ENCODE measurements at regions not wholly inside any gene's neighbourhood (a gene's known extent, or its start where the extent isn't known, plus 50 kb on each side); places are given as distances from the start of the nearest gene placed in this dataset.
"Not testable (repeated sequence)": the region's sequence is repeated elsewhere in the genome, so short reads cannot be mapped to it uniquely, and the experiment has no call there.

DNA sequence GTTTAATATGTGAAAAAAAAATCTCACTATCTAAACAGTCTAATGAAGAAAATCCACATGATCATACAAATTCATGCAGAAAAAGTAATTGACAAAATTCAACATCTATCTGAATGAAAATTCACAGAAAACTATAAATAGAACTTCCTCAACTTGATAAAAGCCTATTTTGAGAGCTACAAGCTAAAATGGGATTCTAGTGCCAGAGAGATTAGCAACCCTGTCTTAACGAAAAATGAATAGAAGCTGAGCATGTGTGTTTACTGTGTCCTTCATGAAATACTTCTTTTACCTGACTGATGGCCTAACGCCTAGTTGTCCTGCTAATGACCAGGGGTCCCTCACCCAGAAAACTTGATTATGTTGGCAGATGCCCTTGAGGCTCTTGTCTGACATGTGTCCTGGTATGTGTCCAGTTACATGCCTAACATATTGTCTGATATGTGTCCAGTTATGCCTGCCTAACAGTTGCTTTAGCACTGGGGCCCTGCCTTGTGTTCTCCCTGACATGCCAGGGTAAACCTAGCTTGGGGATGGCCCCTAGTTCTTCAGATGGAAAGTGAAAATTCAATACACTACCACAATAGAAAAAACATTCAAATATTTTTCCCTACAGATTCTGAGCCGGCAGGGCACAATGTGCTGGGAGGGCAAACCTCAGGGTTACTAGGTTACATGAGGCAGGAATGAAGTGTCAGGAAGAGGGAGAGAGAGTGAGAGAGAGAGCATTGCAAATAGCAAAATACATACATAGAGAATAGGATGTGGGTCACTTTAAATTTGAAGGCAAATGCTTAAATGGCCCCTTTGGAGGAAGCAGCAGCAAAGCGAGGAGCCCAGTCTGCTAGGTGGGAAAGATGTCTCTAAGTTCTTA, 834.0 kb downstream of the CDH11 start:
- no peak for DNase-seq

DNA sequence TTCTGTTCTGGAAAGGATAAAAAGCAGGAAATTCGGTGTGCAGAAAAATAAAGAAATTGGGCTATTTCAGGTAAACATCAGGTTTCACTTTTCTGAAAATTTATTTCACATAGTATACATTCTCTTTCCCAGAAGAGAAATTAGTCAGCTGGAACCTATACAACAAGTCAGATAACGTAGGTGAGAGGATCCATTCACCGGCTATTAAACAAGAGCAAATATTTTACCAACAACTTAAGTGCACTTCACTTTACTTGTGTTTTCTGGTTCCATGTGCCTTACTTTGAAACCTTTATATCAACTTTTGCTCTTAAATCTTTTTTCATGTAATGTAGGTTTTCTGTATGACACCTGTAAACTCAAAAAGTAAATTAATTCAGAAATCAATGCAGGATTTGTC, 839.7 kb downstream of the CDH11 start:
- no peak for DNase-seq

DNA sequence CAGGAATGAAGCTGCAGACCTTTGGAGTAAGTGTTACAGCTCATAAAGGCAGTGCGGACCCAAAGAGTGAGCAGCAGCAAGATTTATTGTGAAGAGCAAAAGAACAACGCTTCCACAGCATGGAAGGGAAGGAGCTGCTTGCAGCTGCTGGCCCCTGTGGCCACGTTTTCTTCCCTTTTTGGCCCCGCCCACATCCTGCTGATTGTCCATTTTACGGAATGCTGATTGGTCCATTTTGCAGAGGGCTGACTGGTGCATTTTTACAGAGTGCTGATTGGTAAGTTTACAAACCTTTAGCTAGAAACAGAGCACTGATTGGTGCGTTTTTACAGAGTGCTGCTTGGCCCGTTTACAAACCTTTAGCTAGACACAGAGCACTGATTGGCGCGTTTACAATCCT, 841.5 kb downstream of the CDH11 start:
- DNase-seq: no peak

DNA sequence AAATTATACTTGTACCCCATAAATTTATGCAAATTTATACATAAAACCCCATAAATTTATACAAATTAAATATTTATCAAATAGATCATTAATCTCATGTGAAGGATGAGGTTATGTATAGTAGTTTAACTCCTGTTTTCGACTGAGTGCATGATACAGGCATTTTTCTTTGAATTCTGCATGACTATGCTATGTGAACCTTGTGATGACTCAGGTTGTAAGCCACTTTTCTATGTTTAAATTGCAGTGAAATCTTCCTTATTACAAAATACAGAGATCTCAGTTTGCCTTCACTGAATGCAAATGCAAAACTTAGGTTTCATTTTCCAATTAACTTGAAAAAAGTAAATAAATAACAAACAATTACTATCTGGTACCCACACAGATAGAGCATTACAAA, 843.7 kb downstream of the CDH11 start:
- DNase-seq: no peak

DNA sequence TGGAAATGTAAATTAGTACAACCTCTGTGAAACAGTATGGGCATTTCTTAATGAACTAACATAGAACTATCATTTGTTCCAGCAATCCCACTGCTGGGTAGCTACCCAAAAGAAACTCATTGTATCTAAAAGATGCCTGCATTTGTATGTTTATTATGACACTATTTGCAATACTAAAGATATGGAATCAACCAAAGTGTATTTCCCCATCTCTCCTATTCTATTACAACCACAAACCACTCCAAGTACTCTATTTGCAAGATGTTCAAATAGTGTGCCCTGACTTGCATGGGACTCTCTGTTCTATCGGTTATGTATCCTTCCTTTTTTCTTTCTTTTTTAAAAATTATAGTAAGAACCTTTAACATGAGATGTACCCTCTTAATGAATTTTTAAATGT, 845.2 kb downstream of the CDH11 start:
- no peak for DNase-seq

DNA sequence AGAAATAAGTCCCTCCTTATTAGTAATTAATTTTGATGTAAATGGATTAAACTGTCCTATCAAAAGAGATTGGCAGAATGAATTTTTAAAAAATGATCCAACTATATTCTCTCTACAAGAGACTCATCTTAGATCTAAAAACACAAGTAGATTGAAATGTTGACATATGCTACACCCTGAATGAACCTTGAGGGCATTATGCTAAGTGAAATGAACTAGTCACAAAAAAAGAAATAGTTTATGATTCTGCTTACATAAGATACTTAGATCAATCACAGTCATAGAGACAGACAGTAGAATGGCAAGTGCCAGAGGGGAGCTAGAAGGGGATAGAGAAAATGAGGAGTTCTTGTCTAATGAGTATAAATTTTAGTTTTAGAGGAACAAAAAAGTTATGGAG, 849.8 kb downstream of the CDH11 start:
- no peak for DNase-seq

DNA sequence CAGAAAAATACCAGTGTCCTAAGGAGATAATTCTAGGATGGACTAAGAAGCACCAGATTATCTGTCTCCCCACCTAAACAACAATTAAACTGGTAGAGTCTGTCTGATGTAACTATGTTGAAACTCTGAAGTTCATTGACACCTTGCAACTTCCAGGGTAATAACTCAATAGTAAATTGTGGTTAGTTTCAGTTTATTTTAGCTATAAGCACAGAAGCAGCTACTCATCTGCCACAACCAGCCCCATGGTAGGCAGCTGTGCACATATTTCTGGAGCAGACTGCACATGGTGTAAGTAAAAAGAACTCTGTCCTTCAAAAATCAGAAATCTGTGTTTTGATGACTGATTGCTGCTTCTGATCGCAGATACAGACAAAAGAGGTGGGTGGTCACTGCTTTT, 852.1 kb downstream of the CDH11 start:
- DNase-seq: no peak

DNA sequence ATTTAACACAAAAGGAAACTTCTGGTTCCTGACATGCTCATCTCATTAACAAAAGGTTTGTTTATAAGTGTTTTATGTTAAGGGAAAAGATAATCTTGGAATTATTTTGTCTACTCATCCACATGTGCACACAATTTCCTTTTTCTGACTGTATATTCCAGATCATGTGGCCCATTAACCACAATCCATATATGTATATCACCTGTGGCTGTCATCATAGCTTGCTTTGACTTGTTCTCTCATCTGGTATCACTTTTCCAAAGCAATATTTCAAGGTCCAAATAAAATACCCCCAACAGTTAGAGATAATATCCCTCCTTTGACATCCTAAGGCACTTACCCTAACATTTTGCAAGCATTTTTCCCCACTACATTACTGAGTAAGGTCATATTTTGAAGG, 856.1 kb downstream of the CDH11 start:
- DNase-seq: no peak

DNA sequence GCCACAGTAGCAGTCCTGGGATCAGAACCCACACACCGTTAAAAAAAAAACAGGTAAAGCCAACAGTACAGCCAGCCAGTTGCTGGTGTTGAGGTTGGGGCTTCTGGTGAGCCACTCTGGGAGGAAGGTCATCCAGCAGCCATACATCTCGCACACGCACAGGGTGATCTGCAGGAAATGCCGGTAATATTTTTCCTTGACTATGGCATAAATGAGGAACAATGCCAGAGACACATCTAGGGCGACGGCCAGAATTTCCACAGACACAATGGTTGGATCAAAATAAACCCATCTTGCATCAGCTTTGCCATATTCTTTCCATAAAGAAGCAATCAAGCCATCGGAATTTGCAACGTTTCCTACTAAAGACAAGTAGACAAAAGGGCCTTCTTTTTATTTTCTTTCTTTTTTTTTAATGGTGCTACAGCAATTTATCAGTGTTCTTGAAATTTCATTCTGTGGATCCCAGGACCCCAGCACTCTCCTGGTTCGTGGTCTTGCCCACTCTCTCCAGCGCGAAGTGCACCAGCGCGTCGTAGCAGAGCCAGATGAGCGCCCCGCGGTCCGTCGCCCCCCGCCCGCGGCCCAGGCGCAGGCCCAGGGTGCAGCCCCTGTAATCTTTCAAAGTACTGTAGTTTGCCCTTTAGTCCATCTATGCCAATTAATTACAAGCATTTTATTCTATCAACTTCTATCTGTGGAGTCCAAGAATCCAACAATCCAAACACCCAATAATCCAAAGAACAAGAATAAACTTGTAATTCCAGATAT, 861.0 kb downstream of the CDH11 start:
- DNase-seq: not testable (repeated sequence)

DNA sequence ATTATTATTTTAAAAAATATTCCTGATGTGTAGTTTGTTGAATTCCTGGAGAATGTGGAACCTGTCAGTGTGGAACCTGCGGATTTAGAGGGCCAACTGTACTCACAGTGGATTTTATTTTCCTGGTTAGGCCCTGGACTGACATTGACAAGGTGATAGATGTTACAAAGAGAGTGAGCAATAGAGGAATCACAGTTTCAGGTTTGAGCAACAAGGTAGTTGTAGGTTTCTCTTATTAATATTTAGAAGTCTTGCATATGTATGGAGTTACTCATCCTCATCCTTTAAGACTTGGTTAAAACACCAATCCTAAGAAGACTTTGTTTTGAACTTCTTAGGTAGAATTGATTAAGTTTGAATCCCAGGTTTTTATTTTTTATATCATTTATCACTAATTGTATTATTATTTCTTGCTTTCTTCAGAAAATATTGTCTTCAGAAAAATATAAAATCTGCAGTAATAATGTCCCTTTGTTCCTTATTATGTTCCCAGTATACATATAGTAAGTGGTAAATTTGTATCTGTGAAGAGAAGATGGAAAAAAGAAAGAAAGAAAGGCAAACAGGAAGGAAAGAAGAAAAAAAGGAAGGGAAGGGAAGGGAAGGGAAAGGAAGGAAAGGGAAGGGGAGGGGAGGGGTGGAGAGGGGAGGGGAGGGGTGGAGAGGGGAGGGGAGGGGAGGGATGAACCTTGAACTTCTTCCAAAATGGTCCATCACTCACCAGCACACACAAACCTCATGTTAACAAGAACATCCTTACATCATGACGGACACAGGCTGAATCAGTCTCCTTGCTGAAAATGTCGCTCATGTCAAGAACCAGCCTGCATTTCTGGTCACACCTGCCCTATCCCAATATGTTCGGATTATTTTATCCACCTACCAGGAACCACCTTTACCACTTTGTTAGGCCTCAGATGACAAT, 867.2 kb downstream of the CDH11 start:
- no peak for DNase-seq

DNA sequence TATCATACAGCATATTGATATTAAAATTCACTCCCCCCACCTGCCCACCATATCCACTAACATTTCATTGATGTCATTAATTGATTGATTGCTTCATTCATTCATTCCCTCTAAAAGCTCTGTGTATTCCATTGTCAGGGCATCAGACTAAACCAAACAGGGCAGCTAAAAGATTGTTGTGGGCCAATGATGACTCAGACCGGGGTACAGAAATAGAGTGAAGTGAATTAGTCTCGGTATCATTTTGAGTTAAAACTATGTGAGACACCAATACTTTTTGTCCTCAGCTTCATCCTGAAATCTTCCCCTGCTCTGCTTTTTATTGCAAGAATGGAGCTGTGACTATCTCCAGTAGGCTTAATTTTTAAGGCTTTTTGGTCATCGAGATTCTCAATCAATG, 868.3 kb downstream of the CDH11 start:
- DNase-seq: no peak

DNA sequence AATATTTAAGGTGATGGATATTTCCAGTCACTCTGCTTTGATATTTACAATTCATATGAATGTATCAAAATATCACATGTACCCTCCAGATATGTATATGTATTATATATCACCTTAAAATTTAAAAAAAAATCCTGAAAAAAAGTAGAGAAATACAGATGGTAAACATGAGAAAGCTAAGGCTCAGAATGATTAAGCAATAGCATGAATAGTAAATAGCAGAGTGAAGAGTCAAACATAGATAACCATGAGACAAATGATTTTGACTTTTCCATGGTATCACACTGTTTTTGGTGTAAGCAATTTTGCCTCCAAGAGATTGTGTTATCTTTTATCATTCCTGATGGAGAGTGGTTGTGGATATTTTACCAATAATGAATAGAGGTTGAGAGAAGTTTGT, 868.8 kb downstream of the CDH11 start:
- no peak for DNase-seq

DNA sequence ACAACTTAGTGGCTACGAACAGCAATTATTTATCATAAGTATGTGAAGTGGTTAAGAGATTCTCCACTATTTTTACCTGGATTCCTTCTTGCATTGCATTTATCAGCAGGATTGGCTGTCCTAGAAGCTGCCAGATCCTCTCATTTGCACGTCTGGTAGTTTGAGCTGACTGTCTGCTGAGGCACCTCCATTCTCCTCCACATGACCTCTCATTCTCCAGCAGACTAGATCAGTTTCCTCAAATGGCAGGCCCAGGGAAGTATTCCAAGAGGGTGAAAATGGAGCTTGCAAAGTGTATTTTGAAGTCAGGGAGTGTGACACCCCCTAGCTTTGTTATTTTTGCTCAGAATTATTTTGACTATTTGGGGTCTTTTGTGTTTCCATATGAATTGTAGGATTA, 870.1 kb downstream of the CDH11 start:
- DNase-seq: no peak

DNA sequence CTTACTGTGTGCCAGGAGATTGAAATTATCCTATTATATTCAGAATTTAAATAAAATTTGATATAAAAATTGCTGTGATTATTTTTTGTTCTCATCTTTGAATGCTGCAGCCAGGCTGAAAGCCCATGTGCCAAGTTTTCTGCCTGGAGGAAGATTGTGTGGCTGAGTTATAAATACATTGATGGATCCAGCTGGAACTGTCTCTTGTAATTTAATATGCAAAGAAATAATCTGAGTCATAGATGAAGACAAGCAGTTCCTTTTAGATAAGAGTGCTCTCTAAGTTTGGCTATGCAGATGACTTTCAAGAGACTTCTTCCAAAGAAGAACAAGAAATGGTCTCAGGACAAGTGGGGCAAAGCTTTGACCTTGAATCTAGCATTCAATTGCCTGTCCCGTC, 871.0 kb downstream of the CDH11 start:
- DNase-seq: no peak

DNA sequence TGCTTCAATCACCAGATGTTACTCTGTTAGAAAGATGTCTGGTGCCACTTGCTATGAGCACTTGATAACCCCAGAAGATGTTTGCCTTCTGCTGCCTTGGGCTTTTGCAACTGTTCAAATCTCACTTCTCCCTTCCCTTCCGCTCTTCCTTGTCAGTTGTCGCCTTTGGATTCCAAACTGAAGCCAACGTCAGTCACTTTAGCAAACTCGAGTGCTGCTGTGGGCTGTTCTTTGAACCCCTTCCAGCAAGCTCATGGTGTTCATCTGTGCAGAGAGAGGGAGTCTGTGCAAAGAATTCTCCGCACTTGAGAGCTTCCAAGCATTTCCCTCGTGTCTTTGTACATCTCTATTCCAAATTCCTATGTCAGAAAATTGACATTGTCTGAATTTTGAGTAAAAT, 879.4 kb downstream of the CDH11 start:
- no peak for DNase-seq

DNA sequence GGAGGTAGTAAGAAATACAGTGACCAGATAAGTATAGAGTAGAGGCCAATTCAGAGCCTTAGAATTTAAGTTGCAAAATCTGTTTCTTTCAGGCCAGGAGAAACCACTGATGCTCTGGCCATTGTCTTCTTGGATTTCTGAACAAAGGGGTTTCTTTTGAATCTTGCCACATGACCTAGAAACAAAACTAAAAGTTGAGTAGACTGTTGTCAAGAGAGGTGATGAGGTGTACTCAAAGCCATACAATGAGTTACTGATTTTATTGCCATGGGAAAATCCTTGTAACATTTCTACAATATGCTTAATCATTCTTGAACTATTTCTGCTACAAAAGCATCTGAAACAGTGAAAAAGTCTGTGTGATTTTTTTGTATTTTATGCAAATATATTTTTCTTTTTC, 881.3 kb downstream of the CDH11 start:
- DNase-seq: no peak

DNA sequence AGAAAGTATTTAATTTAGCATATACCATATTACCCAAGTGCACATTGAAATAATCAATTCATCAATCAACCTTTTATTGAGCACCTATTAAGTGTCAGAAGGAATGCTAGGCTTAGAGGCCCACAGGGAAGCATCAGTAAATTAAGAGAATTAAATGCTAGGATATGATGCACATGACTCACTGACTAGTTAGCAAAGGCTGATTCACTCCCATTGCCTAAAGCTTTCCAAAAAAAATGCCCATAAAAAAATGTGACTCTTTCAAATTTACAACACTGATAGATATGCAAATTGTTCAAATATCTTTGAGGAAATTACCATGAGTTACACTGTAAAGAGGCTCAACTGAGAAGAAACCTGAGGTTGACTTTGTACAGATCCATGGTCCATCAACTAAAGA, 883.3 kb downstream of the CDH11 start:
- no peak for DNase-seq

DNA sequence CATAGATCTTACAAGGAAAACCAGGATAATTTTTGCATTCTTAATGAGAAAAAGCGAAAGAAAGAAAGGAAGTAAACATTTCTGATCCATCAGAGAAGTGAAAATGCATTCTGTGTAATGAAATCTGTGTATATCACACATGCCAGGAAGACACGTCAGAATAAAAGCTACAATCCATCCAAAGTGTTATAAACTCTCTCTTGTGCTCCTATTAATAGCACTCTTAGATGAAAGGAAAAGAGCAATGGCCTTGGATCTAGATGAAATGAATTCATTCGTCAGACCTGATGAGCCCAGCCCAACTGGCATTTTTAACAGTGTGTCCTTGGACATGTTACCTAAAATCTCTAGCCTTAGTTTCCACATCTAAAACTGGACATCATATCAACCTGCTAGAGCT, 885.5 kb downstream of the CDH11 start:
- DNase-seq: no peak

DNA sequence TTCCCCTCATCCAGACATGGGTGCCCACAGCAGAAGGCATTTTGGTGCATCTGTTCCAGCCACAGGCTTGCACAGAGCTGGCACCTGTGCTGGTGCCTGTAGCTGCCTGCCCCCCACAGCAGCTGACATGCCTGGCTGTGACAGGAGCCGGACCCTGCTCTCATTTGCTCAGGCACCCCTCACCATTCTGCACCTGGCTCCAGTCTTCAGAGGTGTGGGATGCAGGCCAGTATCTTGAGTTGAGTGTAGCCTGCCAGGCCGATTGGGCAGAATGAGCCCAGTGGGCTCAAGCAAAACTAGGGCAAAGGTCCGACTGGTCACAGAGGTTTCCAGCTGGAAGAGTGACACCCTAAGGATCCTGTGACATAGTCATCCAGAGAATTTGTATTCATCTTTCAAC, 887.7 kb downstream of the CDH11 start:
- DNase-seq: no peak

DNA sequence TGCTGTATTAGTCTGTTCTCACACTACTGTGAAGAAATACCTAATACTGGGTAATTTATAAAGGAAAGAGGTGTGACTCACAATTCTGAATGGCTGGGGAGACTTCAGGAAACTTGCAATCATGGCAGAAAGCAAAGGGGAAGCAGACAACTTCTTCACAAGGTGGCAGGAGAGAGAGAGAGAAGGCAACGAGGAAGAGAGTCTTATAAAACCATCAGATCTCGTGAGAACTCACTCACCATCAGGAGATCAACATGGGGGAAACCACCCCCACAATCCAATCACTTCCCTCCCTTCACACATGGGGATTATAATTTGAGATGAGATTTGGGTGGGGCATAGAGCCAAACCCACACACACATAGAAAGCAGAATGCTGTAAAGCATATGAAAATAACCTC, 896.2 kb downstream of the CDH11 start:
- no peak for DNase-seq

DNA sequence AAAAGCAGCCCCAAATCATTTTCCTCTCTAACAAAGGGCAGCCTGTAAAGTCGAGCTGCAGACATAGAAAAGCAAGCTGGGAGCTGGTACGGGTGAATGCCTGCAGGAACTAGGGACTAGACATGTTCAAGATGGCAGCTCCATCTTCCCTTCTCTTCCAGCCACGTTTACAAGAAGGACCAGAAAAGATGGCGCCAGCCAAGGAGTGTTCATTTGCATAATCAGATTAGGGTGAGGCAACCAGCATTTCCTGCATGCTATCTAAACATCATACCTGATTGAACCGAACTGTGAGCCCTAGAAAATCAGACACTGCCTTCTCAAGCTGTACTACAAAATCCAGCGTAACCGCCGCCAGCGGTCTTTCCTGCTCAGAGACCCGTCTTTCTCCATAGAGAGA, 896.8 kb downstream of the CDH11 start:
- DNase-seq: no peak

DNA sequence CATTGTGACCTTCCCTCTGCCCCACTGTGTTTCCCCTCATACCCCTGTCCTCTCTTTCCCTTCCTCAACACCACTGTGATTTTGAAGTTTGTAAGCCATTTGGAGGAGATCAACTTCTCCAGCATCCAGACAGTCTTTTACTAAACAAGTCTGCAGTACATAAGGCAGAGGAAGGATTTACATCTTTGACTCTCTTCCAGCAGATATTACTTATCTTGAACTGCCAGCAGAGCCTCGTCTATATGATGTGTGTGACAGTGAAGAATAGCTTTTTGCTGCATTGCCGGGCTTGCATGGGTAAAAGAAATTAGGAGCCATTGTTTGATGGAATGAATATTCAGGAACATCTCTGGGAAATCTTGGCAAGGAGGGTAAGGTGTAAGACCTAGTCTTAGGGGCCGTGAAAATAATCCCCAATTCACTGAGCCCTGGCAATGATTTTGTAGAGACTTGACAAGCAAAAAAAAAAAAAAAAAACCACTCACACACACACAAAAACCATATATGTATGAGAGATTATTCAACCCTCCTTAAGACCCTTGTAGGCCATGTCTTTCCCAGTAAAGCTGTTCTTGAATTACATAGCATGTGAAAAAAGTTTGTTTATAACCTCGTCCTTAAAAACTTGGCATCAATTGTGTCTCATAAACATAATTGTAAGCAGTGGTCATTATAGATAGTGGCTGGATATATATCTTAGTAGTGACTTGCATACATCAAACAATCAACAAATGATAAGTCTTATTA, 903.9 kb downstream of the CDH11 start:
- no peak for DNase-seq

DNA sequence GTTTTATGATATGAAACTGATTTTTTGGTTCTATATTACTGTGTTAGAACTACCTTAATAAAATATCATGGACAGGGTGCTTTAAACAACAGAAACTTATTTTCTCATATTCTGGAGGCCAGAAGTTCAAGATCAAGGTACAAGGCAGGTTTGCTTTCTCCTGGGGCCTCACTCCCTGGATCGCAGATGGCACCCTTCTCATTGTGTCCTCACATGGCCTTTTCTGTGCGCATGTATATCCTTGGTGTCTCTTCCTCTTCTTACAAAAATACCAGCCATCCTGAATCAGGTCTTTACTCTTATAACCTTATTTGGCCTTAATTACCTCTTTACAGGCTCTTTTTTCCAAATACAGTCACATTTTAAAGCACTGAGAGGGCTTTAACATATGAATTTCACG, 906.1 kb downstream of the CDH11 start:
- DNase-seq: no peak
